Osteoblast (primary cell): ENCODE measurements at regions not wholly inside any gene's neighbourhood (a gene's known extent, or its start where the extent isn't known, plus 50 kb on each side); places are given as distances from the start of the nearest gene placed in this dataset.

Experiments
- DNase-seq: peaks from one replicate; pipeline ENCODE4 v3.0.0; 2011; ENCODE audit warnings: low spot score, mixed read lengths; ENCODE audit not compliant: insufficient read length; ENCODE audit errors: missing footprints
- H2AFZ ChIP-seq: 2 replicates; pipeline ENCODE4 v1.6.0; 2011; ENCODE audit warnings: mild to moderate bottlenecking, low read length
- H3K27ac ChIP-seq: 2 replicates; pipeline ENCODE4 v1.5.1; 2011; ENCODE audit warnings: mild to moderate bottlenecking, low read depth, low read length, moderate library complexity
- H3K27me3 ChIP-seq: 2 replicates; pipeline ENCODE4 v1.6.0; 2012; ENCODE audit warnings: mild to moderate bottlenecking, control low read depth, inconsistent platforms, low read length, moderate library complexity; ENCODE audit not compliant: insufficient read depth
- H3K36me3 ChIP-seq: 2 replicates; pipeline ENCODE4 v1.5.1; 2011; ENCODE audit warnings: mild to moderate bottlenecking, low read length, control low read depth, moderate library complexity; ENCODE audit not compliant: insufficient read depth
- H3K4me1 ChIP-seq: 2 replicates; pipeline ENCODE4 v1.5.1; 2011; ENCODE audit warnings: mild to moderate bottlenecking, low read length, control low read depth, moderate library complexity; ENCODE audit not compliant: insufficient read depth
- H3K4me2 ChIP-seq: 2 replicates; pipeline ENCODE4 v1.6.0; 2011; ENCODE audit warnings: mild to moderate bottlenecking, low read length; ENCODE audit not compliant: insufficient read depth
- H3K4me3 ChIP-seq: fragments of 200-600 bp; sonication (generic); 3 replicates; pipeline ENCODE4 v1.5.1; 2012; ENCODE audit warnings: mild to moderate bottlenecking, low read length, inconsistent platforms; ENCODE audit not compliant: insufficient read depth
- H3K79me2 ChIP-seq: 2 replicates; pipeline ENCODE4 v1.6.0; 2012; ENCODE audit warnings: mild to moderate bottlenecking, low read length, control low read depth, inconsistent platforms; ENCODE audit not compliant: insufficient read depth
- H3K9me3 ChIP-seq: 2 replicates; pipeline ENCODE4 v1.5.1; 2011; ENCODE audit warnings: low read depth, low read length, control low read depth
- H4K20me1 ChIP-seq: 2 replicates; pipeline ENCODE4 v1.6.0; 2012; ENCODE audit warnings: mild to moderate bottlenecking, low read length, control low read depth; ENCODE audit not compliant: insufficient read depth
- TF ChIP-seq, protein P1 (sequence below): IDR thresholded peaks from 2 replicates; pipeline ENCODE4 v1.5.1; 2011; ENCODE audit warnings: mild to moderate bottlenecking, low read depth, low read length, moderate library complexity; ENCODE audit errors: extremely low read depth

DNA sequence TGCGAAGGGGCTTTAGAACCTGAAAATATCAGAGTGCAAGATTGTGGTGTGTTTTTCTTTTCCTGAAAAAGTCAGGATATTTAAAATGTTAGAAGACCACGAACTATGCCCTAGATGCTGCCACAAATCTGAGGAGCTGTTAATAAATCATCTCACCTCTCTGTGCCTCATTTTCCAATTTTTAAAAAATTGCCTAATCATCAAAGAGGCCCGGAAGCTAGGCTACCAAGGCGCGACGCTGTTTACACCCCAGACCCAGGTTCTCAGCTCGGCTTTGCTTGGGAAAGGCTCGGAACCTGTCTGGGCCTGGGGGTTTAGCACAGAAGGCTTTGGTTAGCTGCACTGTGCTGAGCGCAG lies 409.6 kb downstream of the BCOR start:
- no peak overlapping the region for H2AFZ ChIP-seq
- TF ChIP-seq, protein P1, sequence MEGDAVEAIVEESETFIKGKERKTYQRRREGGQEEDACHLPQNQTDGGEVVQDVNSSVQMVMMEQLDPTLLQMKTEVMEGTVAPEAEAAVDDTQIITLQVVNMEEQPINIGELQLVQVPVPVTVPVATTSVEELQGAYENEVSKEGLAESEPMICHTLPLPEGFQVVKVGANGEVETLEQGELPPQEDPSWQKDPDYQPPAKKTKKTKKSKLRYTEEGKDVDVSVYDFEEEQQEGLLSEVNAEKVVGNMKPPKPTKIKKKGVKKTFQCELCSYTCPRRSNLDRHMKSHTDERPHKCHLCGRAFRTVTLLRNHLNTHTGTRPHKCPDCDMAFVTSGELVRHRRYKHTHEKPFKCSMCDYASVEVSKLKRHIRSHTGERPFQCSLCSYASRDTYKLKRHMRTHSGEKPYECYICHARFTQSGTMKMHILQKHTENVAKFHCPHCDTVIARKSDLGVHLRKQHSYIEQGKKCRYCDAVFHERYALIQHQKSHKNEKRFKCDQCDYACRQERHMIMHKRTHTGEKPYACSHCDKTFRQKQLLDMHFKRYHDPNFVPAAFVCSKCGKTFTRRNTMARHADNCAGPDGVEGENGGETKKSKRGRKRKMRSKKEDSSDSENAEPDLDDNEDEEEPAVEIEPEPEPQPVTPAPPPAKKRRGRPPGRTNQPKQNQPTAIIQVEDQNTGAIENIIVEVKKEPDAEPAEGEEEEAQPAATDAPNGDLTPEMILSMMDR, result no peak
- DNase-seq, result no peak

GRCh38 chrX:39688576-39689375 lies 409.0 kb downstream of the BCOR start:
- Histone ChIP-seq H4K20me1 (no peaks in the 10 kb centered on the region), H3K4me2 (peak overlapping the region; percentile 61), H3K36me3 (no peaks in the 10 kb centered on the region), H3K27ac (no peak overlapping the region), H2AFZ (no peak overlapping the region), H3K4me1 (peaks cover 4% of the 10 kb centered on the region), H3K79me2 (no peaks in the 10 kb centered on the region), H3K9me3 (no peaks in the 10 kb centered on the region), H3K4me3 (peak overlapping the region; percentile 60), H3K27me3 (peaks cover 32% of the 10 kb centered on the region)
- TF ChIP-seq, protein P1, result no peak
- DNase-seq, result peak; percentile 91

More for the DNA sequence above, 409.6 kb downstream of the BCOR start:
- Histone ChIP-seq H3K4me2 (peak overlapping the region; percentile 61), H4K20me1 (no peaks in the 10 kb centered on the region), H3K4me1 (peaks cover 4% of the 10 kb centered on the region), H3K4me3 (peak overlapping the region; percentile 60), H3K79me2 (no peaks in the 10 kb centered on the region), H3K27me3 (peaks cover 32% of the 10 kb centered on the region), H3K27ac (no peak overlapping the region), H3K36me3 (no peaks in the 10 kb centered on the region), H3K9me3 (no peaks in the 10 kb centered on the region)

DNA sequence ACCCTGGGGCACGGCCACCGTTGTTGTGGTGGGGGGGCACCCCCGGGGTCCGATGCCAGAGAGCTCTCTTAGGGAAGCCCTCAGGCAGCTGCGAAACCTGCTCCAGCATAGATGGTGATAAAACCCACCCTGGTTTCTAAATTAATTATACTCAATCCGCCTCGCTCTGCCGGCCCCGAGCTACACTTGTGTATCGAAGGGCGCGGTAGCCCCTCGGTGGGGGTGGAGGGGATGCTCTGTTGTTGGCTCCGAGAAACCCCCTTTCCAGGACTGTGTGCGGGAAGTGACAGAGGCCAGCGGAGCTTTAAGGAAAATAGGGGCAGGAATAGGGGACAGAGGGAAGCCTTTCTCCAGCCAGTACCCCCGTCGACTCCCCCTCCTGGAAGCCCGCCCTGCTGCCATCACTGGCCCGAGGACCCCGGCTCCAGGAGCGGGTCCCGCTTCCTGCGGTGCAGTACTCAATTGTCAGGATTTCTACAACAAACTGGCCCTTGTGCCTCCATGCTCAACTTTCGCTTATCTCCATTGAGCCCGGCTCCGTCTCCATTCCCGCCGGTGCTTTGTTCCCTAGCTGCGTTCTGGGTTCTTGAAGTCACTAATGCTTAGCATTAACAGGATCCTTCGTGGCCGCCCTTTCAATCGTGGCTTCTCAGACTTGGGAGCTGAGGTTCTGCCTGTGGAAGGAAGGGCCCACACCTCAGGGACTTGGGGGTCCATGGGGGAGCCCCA lies 408.2 kb downstream of the BCOR start:
- Histone ChIP-seq H3K4me2 (peak overlapping the region; percentile 61), H4K20me1 (no peaks in the 10 kb centered on the region), H2AFZ (no peak overlapping the region), H3K27ac (no peak overlapping the region), H3K27me3 (peaks cover 39% of the 10 kb centered on the region), H3K4me3 (peak overlapping the region; percentile 60), H3K4me1 (peaks cover 4% of the 10 kb centered on the region), H3K79me2 (no peaks in the 10 kb centered on the region), H3K9me3 (no peaks in the 10 kb centered on the region), H3K36me3 (no peaks in the 10 kb centered on the region)
- no peak for DNase-seq
- TF ChIP-seq, protein P1, result no peak
